HL-60 (cell line): ENCODE measurements at regions not wholly inside any gene's neighbourhood (a gene's known extent, or its start where the extent isn't known, plus 50 kb on each side); places are given as distances from the start of the nearest gene placed in this dataset.

Experiments used
- CTCF ChIP-seq: IDR thresholded peaks from one replicate; pipeline ENCODE4 v1.5.1; 2011; ENCODE audit warnings: low read length, control low read depth, inconsistent platforms; ENCODE audit not compliant: insufficient read depth
- GABPA ChIP-seq: IDR thresholded peaks from 2 replicates; pipeline ENCODE4 v1.6.1; 2012; ENCODE audit warnings: low read depth
- POLR2AphosphoS5 ChIP-seq: IDR thresholded peaks from 2 replicates; pipeline ENCODE4 v1.6.1; 2012; ENCODE audit warnings: low read depth
- REST ChIP-seq: IDR thresholded peaks from 2 replicates; pipeline ENCODE4 v1.6.1; 2012; ENCODE audit warnings: low read depth; ENCODE audit not compliant: insufficient replicate concordance

DNA sequence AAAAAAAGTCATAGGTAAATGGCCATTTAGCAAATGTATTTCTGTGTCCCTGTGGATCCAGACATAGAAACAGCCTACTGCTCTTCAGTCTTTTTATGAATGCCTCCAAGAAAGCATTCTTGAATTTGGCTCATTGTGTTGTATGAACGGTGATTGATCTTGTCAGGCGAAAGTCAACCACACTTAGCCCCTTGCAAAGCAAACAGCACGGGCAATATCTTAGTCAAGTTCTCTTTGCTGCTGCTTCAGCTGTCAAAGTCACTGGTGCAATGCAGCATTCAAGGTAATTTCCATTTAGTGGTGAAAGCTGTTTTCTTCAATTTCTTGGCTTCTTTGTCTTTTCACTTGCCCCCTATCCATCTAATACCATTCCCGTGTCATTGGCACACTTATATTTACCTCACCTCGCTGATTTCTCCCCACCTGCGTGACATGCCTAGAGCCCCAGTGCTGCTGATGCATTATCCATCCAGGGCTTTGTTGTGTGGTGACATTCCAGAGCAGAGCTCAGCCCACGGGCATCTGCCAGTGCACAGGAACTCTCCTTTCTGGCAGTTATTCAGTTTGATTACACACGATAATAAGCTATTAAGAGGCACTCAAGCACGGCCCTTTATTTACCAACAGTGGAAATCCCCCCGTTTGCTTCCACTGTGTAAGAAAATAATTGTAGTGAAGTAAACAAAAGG is 362.3 kb upstream of the NOVA1 start:
- TF ChIP-seq CTCF (no peak), GABPA (no peak), REST (no peak), POLR2AphosphoS5 (no peak)
